ENCODE measurements at regions not wholly inside any gene's neighbourhood (a gene's known extent, or its start where the extent isn't known, plus 50 kb on each side); places are given as distances from the start of the nearest gene placed in this dataset.

DNA sequence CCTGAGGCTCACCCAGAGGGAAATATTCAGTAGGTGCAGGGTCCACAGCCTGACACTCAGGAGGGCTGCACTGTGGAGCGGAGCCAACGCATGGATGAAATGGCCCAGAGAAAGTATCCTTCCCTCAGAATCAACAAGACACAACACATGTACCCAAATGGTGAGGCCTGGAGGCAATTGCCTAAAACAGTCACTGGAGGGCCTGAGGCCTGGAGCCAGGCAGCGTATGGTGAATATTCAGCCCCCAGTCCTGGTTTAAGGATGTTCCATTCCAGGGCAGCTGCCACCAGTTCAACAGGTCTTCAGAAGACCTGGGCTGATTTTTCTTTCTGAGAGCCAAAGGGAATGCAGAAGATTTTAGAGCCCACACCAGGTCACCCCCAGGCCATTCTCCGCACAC, 264.8 kb downstream of the INSC start:
- DNase-seq (ENCODE audit: low spot score): no peak

- DNase-seq (ENCODE audit: low spot score): no peak
Observed at GRCh38 chr11:15390857-15391256, 276.1 kb downstream of the INSC start.

DNA sequence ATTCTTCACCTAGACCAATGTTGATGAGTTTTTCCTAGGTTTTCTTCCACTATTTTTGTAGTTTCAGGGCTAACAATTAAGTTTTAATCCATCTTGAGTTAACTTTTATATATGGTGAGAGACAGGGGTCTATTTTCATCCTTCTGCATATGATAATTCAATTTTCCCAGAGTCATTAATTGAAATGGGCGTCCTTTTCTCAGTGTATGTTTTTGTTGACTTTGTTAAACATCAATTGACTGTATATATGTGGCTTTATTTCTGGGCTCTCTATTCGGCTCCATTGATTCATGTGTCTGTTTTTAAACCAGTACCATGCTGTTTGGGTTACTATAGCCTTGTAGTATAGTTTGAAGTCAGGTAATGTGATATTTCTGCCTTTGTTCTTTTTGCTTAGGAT, 282.1 kb downstream of the INSC start:
- no peak for DNase-seq (ENCODE audit: low spot score)

GRCh38 chr11:15406851-15407351, 292.2 kb downstream of the INSC start:
- no peak for DNase-seq (ENCODE audit: low spot score)

GRCh38 chr11:15412054-15412453, 297.3 kb downstream of the INSC start:
- no peak for DNase-seq (ENCODE audit: low spot score)

DNA sequence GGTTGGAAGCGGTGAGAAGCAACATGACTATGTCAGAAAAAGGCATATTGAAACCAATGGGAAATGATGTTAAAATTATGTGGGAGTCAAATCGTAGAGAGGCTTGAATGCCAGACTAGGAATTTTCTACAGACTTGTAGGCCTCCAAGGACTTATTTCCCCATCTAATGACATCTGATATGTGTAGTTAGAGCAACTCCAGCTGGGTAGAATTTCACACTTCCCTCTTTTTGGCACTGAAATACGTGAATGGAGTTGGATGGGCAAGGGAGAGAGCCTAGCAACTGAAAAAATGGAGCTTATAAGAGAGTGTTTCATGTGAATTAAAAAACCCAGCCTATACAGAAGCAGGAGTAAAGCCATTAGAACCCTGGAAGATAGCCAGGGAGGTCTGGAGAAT, 304.2 kb downstream of the INSC start:
- DNase-seq (ENCODE audit: low spot score): no peak

GRCh38 chr11:15419696-15420095, 305.0 kb downstream of the INSC start:
- no peak for DNase-seq (ENCODE audit: low spot score)

GRCh38 chr11:15430381-15430780, 315.7 kb downstream of the INSC start:
- no peak for DNase-seq (ENCODE audit: low spot score)

- no peak for DNase-seq (ENCODE audit: low spot score)
Observed at GRCh38 chr11:15434529-15434928, 319.8 kb downstream of the INSC start.

DNA sequence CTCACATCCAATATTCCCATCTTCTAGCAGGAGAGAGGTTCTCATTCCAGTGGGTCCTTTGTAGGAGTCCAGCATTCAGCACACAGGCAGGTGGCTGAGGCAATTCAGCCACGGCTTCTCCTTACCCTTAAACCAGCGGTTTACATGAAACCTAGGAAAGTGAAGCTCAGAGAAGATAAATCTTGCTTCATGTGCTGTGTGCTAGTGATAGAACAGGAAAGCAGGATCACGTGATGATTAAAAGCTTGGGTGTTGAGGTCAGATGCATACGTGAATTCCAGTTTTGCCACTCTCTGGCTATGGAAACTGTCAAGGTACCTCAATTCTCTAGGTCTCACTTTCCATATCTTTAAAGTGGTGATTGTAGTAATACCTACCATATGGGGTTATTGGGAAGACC, 331.6 kb downstream of the INSC start:
- no peak for DNase-seq (ENCODE audit: low spot score)

- no peak for DNase-seq (ENCODE audit: low spot score)
Observed at GRCh38 chr11:15446929-15447328, 332.2 kb downstream of the INSC start.

- no peak for DNase-seq (ENCODE audit: low spot score)
Observed at GRCh38 chr11:15451713-15452112, 337.0 kb downstream of the INSC start.

DNA sequence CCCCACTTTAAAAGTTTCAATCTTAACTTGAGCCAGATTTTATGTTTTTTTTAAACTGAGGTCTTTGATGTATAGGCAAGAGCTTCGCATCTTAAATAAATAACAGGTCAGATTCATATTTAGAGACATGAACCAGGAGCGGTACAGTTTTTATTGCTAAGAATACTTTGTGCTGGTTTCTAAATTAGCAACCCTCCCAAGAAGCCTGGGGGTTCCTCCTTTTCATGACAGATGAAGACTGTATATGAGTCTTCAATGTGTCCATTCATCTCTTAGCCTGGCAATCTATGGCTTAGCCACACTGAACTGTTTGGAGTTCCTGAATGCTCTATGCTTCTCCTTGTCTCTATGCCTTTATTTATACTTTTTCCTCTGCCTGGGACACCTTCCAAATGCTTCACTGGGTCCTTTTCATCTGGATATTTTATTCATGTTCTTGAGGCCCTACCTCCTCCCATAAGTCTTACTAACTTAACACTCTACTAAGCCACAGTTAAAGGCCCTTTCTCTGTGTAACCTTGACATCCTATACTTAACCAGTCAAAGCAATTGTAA, 338.6 kb downstream of the INSC start:
- DNase-seq (ENCODE audit: low spot score): no peak

- no peak for DNase-seq (ENCODE audit: low spot score)
Observed at GRCh38 chr11:15468466-15468865, 353.7 kb downstream of the INSC start.

DNA sequence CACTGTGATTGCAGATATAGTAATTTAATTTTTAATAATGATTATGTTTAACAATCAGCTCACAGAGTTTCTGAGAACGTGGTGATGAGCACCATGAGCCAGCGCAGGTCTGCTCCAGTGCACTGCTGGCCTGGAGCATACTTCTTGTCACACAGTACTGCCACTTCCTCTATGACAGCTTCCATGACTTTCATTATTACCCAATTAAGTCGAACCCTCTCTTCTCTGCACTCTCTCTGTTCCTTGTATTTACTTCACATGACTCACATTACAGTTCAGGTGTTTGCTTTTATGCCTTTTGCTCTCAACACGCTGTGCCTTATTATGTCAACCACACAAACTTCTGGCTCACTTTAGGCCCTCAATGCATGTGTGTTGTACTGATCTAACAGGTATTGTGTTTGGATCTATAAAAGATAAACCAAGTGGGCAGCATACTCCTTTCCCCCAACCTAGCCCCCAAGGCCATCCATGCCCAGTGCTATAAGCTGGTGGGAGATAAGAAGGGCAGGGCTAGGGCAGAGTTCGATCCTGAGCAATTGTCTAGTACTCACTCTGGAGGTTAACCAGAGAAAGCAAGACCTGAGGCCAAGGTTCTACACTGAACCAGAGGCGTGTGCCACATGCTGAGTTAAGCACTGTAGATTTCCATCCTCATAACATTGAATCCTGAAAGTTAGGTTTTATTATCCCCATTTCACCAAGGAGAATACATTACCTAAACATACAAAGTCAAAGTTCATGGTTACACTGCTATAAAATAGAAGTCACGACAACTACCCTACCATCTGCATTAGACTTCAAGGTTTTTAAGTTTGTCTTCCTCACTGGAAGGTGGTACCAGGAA, 356.5 kb downstream of the INSC start:
- no peak for DNase-seq (ENCODE audit: low spot score)

GRCh38 chr11:15471895-15472799, 357.4 kb downstream of the INSC start:
- DNase-seq (ENCODE audit: low spot score): no peak

GRCh38 chr11:15473954-15474837, 359.5 kb downstream of the INSC start:
- DNase-seq (ENCODE audit: low spot score): no peak

DNA sequence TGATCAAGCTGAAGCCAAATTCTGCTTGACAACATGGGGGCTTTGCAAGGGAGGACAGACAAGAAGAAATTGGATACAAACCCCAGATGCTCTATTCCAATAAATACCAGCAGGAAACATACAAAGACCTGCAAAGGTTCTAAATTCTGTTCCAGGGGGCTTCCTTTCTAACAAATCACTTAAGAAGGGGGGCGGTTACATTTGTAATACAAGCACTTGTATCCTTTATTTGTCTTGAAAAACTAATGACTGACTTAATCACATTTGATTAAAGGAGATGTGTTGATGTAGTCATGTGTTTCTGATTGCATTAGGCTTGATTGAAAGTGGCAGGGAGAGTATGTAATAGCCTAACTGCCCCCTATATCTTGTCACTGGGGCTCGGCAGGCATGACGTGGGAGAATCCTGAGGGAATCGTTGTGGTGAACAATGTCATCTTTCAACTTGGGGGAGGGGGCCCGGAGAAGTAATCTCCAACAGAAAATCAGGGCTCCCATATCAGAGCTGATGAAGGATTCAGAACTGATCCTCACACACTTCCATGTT, 361.7 kb downstream of the INSC start:
- DNase-seq (ENCODE audit: low spot score): no peak

GRCh38 chr11:15481871-15482270, 367.1 kb downstream of the INSC start:
- no peak for DNase-seq (ENCODE audit: low spot score)

GRCh38 chr11:15483205-15483604, 368.5 kb downstream of the INSC start:
- DNase-seq (ENCODE audit: low spot score): no peak

DNA sequence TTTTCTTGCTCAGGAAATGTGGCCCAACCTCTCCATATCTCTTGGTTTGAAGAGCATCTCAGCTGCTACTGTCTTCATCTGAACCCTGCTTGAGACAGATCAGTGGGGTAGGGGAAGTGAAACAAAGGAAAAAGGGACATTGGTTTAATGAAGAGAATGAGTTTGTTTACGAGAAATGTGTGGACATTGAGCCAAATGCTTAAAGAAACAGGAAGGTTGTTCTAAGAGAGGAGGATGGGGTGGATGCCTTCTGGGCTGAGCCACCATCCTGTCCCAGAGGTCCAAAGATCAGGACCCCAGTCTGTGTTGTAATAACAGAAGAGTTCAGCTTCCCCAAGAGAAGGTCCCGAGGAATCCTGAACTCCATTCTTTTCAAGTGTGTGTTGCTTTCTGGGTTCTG, 369.7 kb downstream of the INSC start:
- DNase-seq (ENCODE audit: low spot score): no peak
